ENCODE measurements at regions not wholly inside any gene's neighbourhood (a gene's known extent, or its start where the extent isn't known, plus 50 kb on each side); places are given as distances from the start of the nearest gene placed in this dataset.

DNA sequence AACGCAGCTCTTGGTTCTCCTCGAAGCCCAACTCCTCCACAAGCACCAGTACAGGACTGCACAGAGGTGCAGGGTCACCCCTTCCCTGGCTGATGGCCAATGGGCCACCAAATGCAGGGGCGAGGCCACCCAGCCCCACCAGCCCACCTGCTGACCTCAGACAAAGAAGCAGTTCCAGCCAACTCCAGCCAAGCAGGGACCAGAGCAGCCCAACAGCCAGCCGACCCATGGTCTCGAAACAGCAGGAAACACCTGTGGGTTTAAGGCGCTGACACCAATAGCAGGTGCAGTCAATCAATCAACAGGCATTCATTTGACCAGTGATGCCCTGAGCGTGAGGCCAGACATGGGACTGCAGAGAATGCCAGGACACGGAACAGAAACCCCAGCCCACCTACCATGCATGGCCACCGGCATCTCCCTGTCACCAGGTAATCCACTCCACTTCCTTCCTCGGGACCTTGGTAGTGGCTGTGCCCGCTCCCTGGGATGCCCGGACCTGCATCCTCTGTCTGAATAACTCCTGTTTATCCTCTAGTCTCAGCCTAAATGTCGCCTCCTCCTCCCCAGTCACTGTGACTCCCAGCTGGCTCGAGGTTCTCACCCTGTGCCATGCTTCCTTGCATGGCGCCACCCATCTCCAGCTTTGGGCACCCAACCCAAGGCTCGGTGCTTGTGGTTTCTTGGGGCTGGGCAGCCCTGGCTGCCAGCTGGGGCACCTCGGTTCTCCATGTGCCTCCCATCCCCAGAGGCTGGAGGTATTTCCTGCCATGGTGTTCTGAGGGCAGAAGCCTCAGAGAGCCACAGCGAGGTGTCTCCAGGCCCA, 1475.4 kb downstream of the BRD1 start:
- TF ChIP-seq, protein P1, sequence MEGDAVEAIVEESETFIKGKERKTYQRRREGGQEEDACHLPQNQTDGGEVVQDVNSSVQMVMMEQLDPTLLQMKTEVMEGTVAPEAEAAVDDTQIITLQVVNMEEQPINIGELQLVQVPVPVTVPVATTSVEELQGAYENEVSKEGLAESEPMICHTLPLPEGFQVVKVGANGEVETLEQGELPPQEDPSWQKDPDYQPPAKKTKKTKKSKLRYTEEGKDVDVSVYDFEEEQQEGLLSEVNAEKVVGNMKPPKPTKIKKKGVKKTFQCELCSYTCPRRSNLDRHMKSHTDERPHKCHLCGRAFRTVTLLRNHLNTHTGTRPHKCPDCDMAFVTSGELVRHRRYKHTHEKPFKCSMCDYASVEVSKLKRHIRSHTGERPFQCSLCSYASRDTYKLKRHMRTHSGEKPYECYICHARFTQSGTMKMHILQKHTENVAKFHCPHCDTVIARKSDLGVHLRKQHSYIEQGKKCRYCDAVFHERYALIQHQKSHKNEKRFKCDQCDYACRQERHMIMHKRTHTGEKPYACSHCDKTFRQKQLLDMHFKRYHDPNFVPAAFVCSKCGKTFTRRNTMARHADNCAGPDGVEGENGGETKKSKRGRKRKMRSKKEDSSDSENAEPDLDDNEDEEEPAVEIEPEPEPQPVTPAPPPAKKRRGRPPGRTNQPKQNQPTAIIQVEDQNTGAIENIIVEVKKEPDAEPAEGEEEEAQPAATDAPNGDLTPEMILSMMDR (conservative IDR thresholded peaks at IDR 0.05; ENCODE audit: low read length) = no peak
- no peak for TF ChIP-seq EZH2phosphoT487 (IDR thresholded peaks at IDR 0.05; ENCODE audit: borderline replicate concordance)
